Peyer's patch (tissue), 4 donors: ENCODE measurements at regions not wholly inside any gene's neighbourhood (a gene's known extent, or its start where the extent isn't known, plus 50 kb on each side); places are given as distances from the start of the nearest gene placed in this dataset.
"Not testable (repeated sequence)": the region's sequence is repeated elsewhere in the genome, so short reads cannot be mapped to it uniquely, and the experiment has no call there.

ENCODE experiments used
- DNase-seq, 3 donors: peaks; one replicate each; pipeline ENCODE4 v3.0.0-alpha.2; 2017 to 2019
- H3K27ac ChIP-seq, 4 donors: fragments of 200-600 bp; sonication (generic); one replicate each; pipeline ENCODE4 v1.5.1; 2016 to 2019
- H3K27me3 ChIP-seq, 2 donors: fragments of 200-600 bp; sonication (generic); one replicate each; pipeline ENCODE4 v1.5.1; 2019
- H3K36me3 ChIP-seq, 3 donors: fragments of 200-600 bp; sonication (generic); one replicate each; pipeline ENCODE4 v1.5.1; 2016 to 2019
- H3K4me1 ChIP-seq, 4 donors: fragments of 200-600 bp; sonication (generic); one replicate each; pipeline ENCODE4 v1.5.1; 2016 to 2019
- H3K4me3 ChIP-seq, 4 donors: fragments of 200-600 bp; sonication (generic); 1 replicate in 3 of 4; 2 replicates in 1 of 4; pipeline ENCODE4 v1.5.1; 2016 to 2019; ENCODE audit warnings: mild to moderate bottlenecking in 1 of 4
- H3K9me3 ChIP-seq, 4 donors: fragments of 200-600 bp; sonication (generic); one replicate each; pipeline ENCODE4 v1.5.1; 2016 to 2019; ENCODE audit warnings: mild to moderate bottlenecking in 1 of 4
- POLR2A ChIP-seq, 2 donors: fragments of 450-650 bp; IDR thresholded peaks; one replicate each; pipeline ENCODE4 v1.5.1; 2017; ENCODE audit warnings: antibody characterized with exemption in 2 of 2, mild to moderate bottlenecking in 2 of 2, moderate library complexity in 2 of 2
- TF ChIP-seq, protein P1 (sequence below), 6 experiments: fragments of 450-650 bp in 4 of 6; fragments of 200-600 bp in 2 of 6; sonication (generic) in 1 of 6; IDR thresholded peaks; one replicate each; pipeline ENCODE4 v1.5.1; 2017 to 2019; ENCODE audit warnings: antibody characterized with exemption in 6 of 6, mild to moderate bottlenecking in 3 of 6, moderate library complexity in 1 of 6

DNA sequence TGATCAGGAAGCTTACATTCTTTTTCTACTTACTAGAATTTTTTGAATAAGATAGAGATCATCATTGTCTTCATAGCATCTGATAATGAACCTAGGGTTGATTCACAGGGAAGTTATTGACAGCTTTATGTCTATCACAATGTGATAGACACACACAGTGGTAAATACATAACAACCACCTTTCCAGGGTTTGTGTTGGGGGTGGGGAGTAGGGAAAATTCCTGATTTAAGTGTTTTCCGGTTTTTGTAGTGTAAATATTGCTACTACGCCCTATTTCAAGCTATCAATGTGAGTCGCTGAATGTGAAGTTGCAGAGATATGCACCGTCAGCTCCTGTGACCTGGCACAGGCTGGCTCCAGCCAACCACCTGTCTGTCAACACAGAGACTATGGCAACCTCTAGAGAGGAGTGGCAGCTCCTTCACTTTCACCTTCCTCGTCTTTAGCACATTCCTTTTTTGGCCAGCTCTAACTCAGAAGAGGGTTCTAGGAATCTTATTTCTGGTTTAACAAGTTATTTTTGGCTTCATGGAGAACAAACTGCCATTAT lies 224.9 kb downstream of the MAT2B start:
- no peak overlapping the region for H3K27ac ChIP-seq
- H3K36me3 ChIP-seq, result no peaks in the 10 kb centered on the region
- H3K4me3 ChIP-seq, result no peak overlapping the region
- H3K27me3 ChIP-seq, result no peaks in the 10 kb centered on the region
- no peaks in the 10 kb centered on the region for H3K4me1 ChIP-seq
- TF ChIP-seq POLR2A (IDR thresholded peaks at IDR 0.05), result no peak
- TF ChIP-seq, protein P1, sequence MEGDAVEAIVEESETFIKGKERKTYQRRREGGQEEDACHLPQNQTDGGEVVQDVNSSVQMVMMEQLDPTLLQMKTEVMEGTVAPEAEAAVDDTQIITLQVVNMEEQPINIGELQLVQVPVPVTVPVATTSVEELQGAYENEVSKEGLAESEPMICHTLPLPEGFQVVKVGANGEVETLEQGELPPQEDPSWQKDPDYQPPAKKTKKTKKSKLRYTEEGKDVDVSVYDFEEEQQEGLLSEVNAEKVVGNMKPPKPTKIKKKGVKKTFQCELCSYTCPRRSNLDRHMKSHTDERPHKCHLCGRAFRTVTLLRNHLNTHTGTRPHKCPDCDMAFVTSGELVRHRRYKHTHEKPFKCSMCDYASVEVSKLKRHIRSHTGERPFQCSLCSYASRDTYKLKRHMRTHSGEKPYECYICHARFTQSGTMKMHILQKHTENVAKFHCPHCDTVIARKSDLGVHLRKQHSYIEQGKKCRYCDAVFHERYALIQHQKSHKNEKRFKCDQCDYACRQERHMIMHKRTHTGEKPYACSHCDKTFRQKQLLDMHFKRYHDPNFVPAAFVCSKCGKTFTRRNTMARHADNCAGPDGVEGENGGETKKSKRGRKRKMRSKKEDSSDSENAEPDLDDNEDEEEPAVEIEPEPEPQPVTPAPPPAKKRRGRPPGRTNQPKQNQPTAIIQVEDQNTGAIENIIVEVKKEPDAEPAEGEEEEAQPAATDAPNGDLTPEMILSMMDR (IDR thresholded peaks at IDR 0.05), result no peak
- H3K9me3 ChIP-seq, result no peaks in the 10 kb centered on the region
- DNase-seq, result peak in 1 of 3 donors; percentile 50

DNA sequence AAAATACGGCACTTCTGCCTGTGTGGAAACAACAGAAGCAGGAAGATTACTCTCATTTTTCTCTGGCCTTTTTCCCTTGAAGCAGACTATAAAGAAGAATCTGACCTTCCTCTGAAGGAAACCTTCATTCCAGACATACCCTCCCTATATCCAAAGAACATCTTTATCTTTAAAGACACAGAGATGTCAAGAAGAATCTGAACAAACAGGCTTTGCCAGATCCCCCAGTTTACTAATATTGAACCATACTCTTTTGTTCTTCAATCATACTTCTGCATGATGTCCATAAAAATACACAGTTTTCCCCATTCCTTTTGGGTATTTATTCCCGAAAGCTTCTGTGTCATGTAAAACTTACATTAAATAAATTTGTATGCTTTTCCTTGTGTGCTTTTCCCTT lies 225.8 kb downstream of the MAT2B start:
- Histone ChIP-seq H3K27ac (no peak overlapping the region), H3K4me1 (no peaks in the 10 kb centered on the region), H3K9me3 (no peaks in the 10 kb centered on the region), H3K4me3 (no peak overlapping the region), H3K27me3 (no peaks in the 10 kb centered on the region), H3K36me3 (no peaks in the 10 kb centered on the region)
- TF ChIP-seq, protein P1 (IDR thresholded peaks at IDR 0.05), result no peak
- TF ChIP-seq POLR2A (IDR thresholded peaks at IDR 0.05), result no peak
- DNase-seq, result no peak

DNA sequence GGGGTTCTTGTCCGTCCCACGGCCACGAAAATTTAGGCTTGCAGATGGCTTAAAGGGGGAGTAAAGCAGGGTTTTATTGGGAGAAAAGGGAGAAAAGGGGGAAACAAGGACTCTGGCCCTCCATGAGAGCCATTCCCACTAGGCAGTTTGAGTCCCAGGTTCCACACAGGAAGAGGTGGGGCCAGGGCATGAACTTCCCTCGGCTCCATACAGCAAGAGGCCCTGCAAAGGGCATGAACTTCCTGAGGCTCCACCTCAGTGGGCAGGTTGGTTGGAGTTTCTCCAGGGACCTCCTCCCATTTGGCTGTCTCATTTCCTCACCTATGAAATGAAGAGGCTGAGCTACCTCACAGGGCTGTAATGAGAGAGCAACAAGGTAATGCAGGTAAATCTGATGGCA lies 229.7 kb downstream of the MAT2B start:
- TF ChIP-seq, protein P1 (IDR thresholded peaks at IDR 0.05), result no peak
- TF ChIP-seq POLR2A (IDR thresholded peaks at IDR 0.05), result no peak
- Histone ChIP-seq H3K9me3 (no peaks in the 10 kb centered on the region), H3K36me3 (no peaks in the 10 kb centered on the region), H3K4me1 (no peaks in the 10 kb centered on the region), H3K27ac (no peak overlapping the region), H3K4me3 (no peak overlapping the region), H3K27me3 (no peaks in the 10 kb centered on the region)
- DNase-seq, result no peak

DNA sequence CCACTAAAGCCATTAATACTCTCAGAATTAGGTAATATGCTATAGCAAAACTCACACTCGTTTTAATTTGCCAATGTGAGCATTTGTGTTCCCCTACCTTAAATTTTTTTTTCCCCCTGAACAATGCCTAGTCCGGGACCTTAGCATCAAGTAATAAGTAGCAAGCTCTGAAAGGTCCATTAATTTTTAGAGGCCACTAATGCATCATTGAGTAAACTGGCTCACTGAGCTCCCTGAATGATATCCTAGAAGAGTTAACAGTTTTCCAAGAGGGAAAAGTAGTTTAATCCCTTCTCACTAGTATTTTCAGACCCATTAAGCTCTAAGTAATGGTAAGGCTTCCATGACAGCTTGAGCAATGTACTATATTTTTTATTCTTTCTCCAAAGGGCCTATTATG lies 242.2 kb downstream of the MAT2B start:
- no peaks in the 10 kb centered on the region for H3K36me3 ChIP-seq
- no peak overlapping the region for H3K27ac ChIP-seq
- H3K9me3 ChIP-seq, result no peaks in the 10 kb centered on the region
- TF ChIP-seq, protein P1 (IDR thresholded peaks at IDR 0.05), result no peak
- TF ChIP-seq POLR2A (IDR thresholded peaks at IDR 0.05), result no peak
- H3K27me3 ChIP-seq, result no peaks in the 10 kb centered on the region
- H3K4me3 ChIP-seq, result no peak overlapping the region
- DNase-seq, result no peak
- H3K4me1 ChIP-seq, result no peaks in the 10 kb centered on the region

DNA sequence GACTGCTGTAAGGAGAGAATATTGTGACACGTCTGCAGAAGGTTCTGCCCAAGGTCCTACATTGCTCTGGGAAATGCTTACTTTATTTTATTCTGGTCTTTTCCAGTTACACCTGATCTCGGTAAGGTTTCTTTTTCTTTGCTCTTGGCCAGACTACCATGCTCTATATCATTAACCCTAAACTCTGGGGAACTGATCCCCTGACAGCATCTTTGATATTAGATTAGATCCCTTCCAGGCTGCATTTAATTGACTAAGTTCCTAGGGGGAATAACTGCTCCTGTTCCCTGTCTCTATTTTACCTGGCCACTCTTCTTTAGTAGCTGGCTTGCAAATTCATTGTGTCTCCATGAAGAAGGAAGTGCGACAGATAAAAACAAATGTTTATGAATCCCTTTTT lies 243.5 kb downstream of the MAT2B start:
- Histone ChIP-seq H3K27ac (no peak overlapping the region), H3K4me1 (no peaks in the 10 kb centered on the region), H3K4me3 (no peak overlapping the region), H3K9me3 (no peaks in the 10 kb centered on the region), H3K27me3 (no peaks in the 10 kb centered on the region), H3K36me3 (no peaks in the 10 kb centered on the region)
- no peak for DNase-seq
- TF ChIP-seq, protein P1 (IDR thresholded peaks at IDR 0.05), result no peak
- no peak for TF ChIP-seq POLR2A (IDR thresholded peaks at IDR 0.05)

DNA sequence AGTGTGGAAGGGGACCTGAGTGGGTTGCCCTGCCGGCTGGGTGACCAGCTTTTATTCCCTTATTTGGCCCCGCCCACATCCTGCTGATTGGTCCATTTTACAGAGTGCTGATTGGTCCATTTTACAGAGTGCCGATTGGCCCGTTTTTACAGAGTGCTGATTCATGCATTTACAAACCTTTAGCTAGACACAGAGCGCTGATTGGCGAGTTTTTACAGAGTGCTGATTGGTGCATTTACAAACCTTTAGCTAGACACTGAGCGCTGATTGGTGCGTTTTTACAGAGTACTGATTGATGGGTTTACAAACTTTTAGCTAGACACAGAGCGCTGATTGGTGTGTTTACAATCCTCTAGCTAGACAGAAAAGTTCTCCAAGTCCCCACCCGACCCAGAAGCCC lies 245.0 kb downstream of the MAT2B start:
- H3K27me3 ChIP-seq, H3K9me3 ChIP-seq, H3K36me3 ChIP-seq, H3K4me3 ChIP-seq, H3K27ac ChIP-seq, DNase-seq, H3K4me1 ChIP-seq: not testable (repeated sequence)
